SK-N-SH (cell line): ENCODE measurements at regions not wholly inside any gene's neighbourhood (a gene's known extent, or its start where the extent isn't known, plus 50 kb on each side); places are given as distances from the start of the nearest gene placed in this dataset.
A peak's percentile ranks its signal among the peaks of the same experiment; 100 is the strongest.

Experiments
- CTCF ChIA-PET: fragments of 300-600, 350-600 bp; formaldehyde crosslinking; extraction: SDS; loops from one replicate; lab custom pipeline; 2021; lab: Yijun Ruan, JAX
- POLR2A ChIA-PET: fragments of 350-600 bp; sonication (Branson Sonifier 250); formaldehyde crosslinking; extraction: SDS; loops from one replicate; lab custom pipeline; 2020; ENCODE audit warnings: antibody characterized with exemption, inconsistent platforms; lab: Yijun Ruan, JAX
- DNase-seq: peaks from one replicate; pipeline ENCODE4 v3.0.0; 2012
- H2AFZ ChIP-seq: fragments of 200-600 bp; sonication (generic); 2 replicates; pipeline ENCODE4 v1.8.1; 2016; ENCODE audit warnings: antibody characterized with exemption, mild to moderate bottlenecking, low read depth
- H3F3A ChIP-seq: fragments of 200-600 bp; sonication (generic); replicated peaks from 2 replicates; pipeline ENCODE3; 2016; ENCODE audit warnings: antibody characterized with exemption, mild to moderate bottlenecking; ENCODE audit not compliant: insufficient read depth
- H3K27ac ChIP-seq, 2 experiments: fragments of 200-500 bp in 1 of 2; fragments of 200-600 bp in 1 of 2; sonication (Bioruptor generic) in 1 of 2; sonication (generic), shearing (Covaris generic) in 1 of 2; 2 replicates each; pipeline versions ENCODE4 v1.5.1 to v1.6.1; 2014 to 2016; ENCODE audit warnings: low read depth in 2 of 2, inconsistent platforms in 1 of 2, low read length in 1 of 2, mild to moderate bottlenecking in 1 of 2, mixed read lengths in 1 of 2
- H3K27me3 ChIP-seq: fragments of 200-600 bp; sonication (generic), shearing (Covaris generic); 2 replicates; pipeline ENCODE4 v1.6.1; 2016; ENCODE audit warnings: mixed run types; ENCODE audit not compliant: insufficient read depth
- H3K36me3 ChIP-seq, 2 experiments: fragments of 200-500 bp in 1 of 2; fragments of 200-600 bp in 1 of 2; sonication (Bioruptor generic) in 1 of 2; sonication (generic) in 1 of 2; replicated peaks in 1 of 2; 2 replicates each; pipeline versions ENCODE3 to v1.5.1; 2014 to 2016; ENCODE audit warnings: low read length in 1 of 2, mild to moderate bottlenecking in 1 of 2; ENCODE audit not compliant: insufficient read depth in 2 of 2, control insufficient read depth in 1 of 2
- H3K4me1 ChIP-seq, 2 experiments: fragments of 200-500 bp in 1 of 2; fragments of 200-600 bp in 1 of 2; sonication (Bioruptor generic) in 1 of 2; sonication (generic), shearing (Covaris generic) in 1 of 2; 2 replicates each; pipeline versions ENCODE4 v1.5.1 to v1.6.1; 2014 to 2016; ENCODE audit warnings: low read depth in 1 of 2, low read length in 1 of 2, mixed run types in 1 of 2; ENCODE audit not compliant: insufficient read depth in 2 of 2, control insufficient read depth in 1 of 2
- H3K4me2 ChIP-seq: fragments of 200-600 bp; sonication (generic), shearing (Covaris generic); 2 replicates; pipeline ENCODE4 v1.6.1; 2017; ENCODE audit warnings: mixed run types
- H3K4me3 ChIP-seq, 2 experiments: fragments of 200-500 bp in 1 of 2; fragments of 200-600 bp in 1 of 2; sonication (Bioruptor generic) in 1 of 2; sonication (generic), shearing (Covaris generic) in 1 of 2; 2 replicates each; pipeline versions ENCODE4 v1.5.1 to v1.8.1; 2014 to 2016; ENCODE audit warnings: low read depth in 2 of 2, inconsistent platforms in 1 of 2, low read length in 1 of 2, mild to moderate bottlenecking in 1 of 2, mixed read lengths in 1 of 2, moderate library complexity in 1 of 2
- H3K79me2 ChIP-seq: fragments of 200-600 bp; sonication (generic); 2 replicates; pipeline ENCODE4 v1.8.1; 2017; ENCODE audit warnings: mild to moderate bottlenecking; ENCODE audit not compliant: insufficient read depth
- H3K9ac ChIP-seq: fragments of 200-600 bp; sonication (generic); 2 replicates; pipeline ENCODE4 v1.6.1; 2017; ENCODE audit warnings: mixed run types
- H3K9me2 ChIP-seq: fragments of 200-600 bp; sonication (generic); 2 replicates; pipeline ENCODE4 v1.6.1; 2017; ENCODE audit warnings: mixed run types
- H3K9me3 ChIP-seq: fragments of 200-600 bp; sonication (generic); 2 replicates; pipeline ENCODE4 v1.6.1; 2017; ENCODE audit warnings: mixed run types, mild to moderate bottlenecking, moderate library complexity
- H4K20me1 ChIP-seq: fragments of 200-600 bp; sonication (generic); 2 replicates; pipeline ENCODE4 v1.6.1; 2017; ENCODE audit warnings: mild to moderate bottlenecking, mixed run types; ENCODE audit not compliant: insufficient read depth
- ELF1 ChIP-seq: IDR thresholded peaks from 2 replicates; pipeline ENCODE4 v1.4.0; 2012
- EP300 ChIP-seq, 2 experiments: IDR thresholded peaks; 2 replicates each; pipeline versions ENCODE4 v1.4.0 to v1.6.1; 2012; ENCODE audit warnings: borderline replicate concordance in 1 of 2, low read depth in 1 of 2, low read length in 1 of 2
- EZH2phosphoT487 ChIP-seq: fragments of 200-600 bp; sonication (generic); IDR thresholded peaks from 2 replicates; pipeline ENCODE4 v1.6.1; 2017; ENCODE audit warnings: low read depth, mixed run types, mild to moderate bottlenecking, antibody characterized with exemption, moderate library complexity, borderline replicate concordance
- FOSL2 ChIP-seq: IDR thresholded peaks from 2 replicates; pipeline ENCODE4 v1.4.0; 2012; ENCODE audit warnings: low read depth, mild to moderate bottlenecking, moderate library complexity, borderline replicate concordance
- FOXJ3 ChIP-seq: sonication (generic); formaldehyde crosslinking; IDR thresholded peaks from 2 replicates; pipeline ENCODE4 v1.5.1; 2020; ENCODE audit warnings: mild to moderate bottlenecking, missing genetic modification reagents
- GATA2 ChIP-seq: sonication (generic); formaldehyde crosslinking; IDR thresholded peaks from 2 replicates; pipeline ENCODE4 v1.5.0; 2020; ENCODE audit warnings: mild to moderate bottlenecking, missing genetic modification reagents
- MXI1 ChIP-seq: IDR thresholded peaks from 2 replicates; pipeline ENCODE4 v1.6.1; 2012; ENCODE audit warnings: mild to moderate bottlenecking, low read depth, low read length, improper control_type of control experiment
- NFIC ChIP-seq: IDR thresholded peaks from 2 replicates; pipeline ENCODE4 v1.4.0; 2012; ENCODE audit warnings: borderline replicate concordance
- PBX3 ChIP-seq: IDR thresholded peaks from 2 replicates; pipeline ENCODE4; 2012
- SMC3 ChIP-seq: IDR thresholded peaks from 2 replicates; pipeline ENCODE4 v1.6.1; 2012; ENCODE audit warnings: low read depth, low read length, improper control_type of control experiment
- TCF12 ChIP-seq: IDR thresholded peaks from 2 replicates; pipeline ENCODE4 v1.4.0; 2012
- USF2 ChIP-seq: fragments of 150-350 bp; IDR thresholded peaks from 2 replicates; pipeline ENCODE4 v1.6.1; 2017; ENCODE audit warnings: antibody characterized with exemption, low read length, low read depth, borderline replicate concordance
- WGBS: methylation state at CpG from one replicate; pipeline ENCODE4 v1.1.6; 2017; ENCODE audit warnings: low lambda C conversion rate; 5-methylcytosine and 5-hydroxymethylcytosine counted together
- TF ChIP-seq, protein P1 (sequence below): fragments of 150-350 bp; IDR thresholded peaks from 2 replicates; pipeline ENCODE4 v1.6.1; 2016; ENCODE audit warnings: mild to moderate bottlenecking, low read depth, low read length
- TF ChIP-seq, protein P2 (sequence below): fragments of 200-600 bp; sonication (generic); IDR thresholded peaks from 2 replicates; pipeline ENCODE4 v1.6.1; 2017; ENCODE audit warnings: antibody characterized with exemption, mild to moderate bottlenecking, moderate library complexity
- TF ChIP-seq, protein P3 (sequence below): IDR thresholded peaks from 2 replicates; pipeline ENCODE4 v1.4.0; 2012; ENCODE audit warnings: low read depth, borderline replicate concordance

GRCh38 chr11:104488561-104488960, 324.6 kb upstream of the PDGFD start (continued):
- TF ChIP-seq, protein P1, sequence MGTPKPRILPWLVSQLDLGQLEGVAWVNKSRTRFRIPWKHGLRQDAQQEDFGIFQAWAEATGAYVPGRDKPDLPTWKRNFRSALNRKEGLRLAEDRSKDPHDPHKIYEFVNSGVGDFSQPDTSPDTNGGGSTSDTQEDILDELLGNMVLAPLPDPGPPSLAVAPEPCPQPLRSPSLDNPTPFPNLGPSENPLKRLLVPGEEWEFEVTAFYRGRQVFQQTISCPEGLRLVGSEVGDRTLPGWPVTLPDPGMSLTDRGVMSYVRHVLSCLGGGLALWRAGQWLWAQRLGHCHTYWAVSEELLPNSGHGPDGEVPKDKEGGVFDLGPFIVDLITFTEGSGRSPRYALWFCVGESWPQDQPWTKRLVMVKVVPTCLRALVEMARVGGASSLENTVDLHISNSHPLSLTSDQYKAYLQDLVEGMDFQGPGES = no peak
- TF ChIP-seq ELF1 (no peak), NFIC (no peak), EZH2phosphoT487 (no peak)
- TF ChIP-seq, protein P2, sequence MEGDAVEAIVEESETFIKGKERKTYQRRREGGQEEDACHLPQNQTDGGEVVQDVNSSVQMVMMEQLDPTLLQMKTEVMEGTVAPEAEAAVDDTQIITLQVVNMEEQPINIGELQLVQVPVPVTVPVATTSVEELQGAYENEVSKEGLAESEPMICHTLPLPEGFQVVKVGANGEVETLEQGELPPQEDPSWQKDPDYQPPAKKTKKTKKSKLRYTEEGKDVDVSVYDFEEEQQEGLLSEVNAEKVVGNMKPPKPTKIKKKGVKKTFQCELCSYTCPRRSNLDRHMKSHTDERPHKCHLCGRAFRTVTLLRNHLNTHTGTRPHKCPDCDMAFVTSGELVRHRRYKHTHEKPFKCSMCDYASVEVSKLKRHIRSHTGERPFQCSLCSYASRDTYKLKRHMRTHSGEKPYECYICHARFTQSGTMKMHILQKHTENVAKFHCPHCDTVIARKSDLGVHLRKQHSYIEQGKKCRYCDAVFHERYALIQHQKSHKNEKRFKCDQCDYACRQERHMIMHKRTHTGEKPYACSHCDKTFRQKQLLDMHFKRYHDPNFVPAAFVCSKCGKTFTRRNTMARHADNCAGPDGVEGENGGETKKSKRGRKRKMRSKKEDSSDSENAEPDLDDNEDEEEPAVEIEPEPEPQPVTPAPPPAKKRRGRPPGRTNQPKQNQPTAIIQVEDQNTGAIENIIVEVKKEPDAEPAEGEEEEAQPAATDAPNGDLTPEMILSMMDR = no peak

DNA sequence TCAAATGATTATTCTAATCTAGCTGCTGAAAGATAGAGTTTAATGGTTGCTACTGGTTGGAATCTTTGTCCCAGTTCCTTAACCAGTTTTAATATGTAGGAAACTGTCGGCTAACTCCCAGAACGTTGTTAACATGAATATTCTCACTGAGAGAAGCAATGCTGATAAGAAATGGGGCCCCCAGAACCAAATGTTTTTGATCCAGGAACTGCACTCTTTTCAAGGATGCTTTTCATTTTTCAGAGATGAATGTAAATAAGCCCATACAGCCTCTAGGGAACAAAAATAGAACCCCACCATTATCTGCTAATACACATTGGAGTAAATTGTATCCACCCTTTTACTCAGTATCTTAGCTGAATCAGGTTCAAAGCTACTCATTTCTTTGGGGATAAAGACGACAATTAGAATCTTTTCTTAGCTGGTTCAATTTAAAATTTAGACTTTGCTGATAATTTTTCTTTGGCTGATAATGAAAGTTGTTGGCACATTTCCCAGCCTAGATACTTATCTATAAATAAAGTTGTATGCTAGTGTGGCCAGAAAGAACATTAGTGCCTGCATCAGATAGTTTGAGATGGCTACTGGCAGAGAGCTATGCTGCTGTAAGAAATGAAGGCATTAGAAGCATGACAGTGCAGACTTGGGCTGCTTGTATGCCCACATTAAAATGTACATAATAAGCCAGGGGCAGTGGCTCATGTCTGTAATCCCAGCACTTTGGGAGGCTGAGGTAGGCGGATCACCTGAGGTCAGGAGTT, 323.3 kb upstream of the PDGFD start:
- Histone ChIP-seq H3F3A (no peaks in the 10 kb centered on the region), H3K4me1 (peaks cover 0 to 8% of the 10 kb centered on the region in 2 experiments; a peak in 3 of 4 replicates), H2AFZ (no peak overlapping the region)
- TF ChIP-seq USF2 = no peak
- TF ChIP-seq FOXJ3 = no peak; the same call in 1 of the 2 replicates
- TF ChIP-seq SMC3 = no peak
- TF ChIP-seq NFIC = peak; percentile 34; the same call in 1 of the 2 replicates
- TF ChIP-seq PBX3 = no peak
- no peak; the same call in 1 of the 2 replicates for TF ChIP-seq TCF12
- peak; percentile 6 to 72; a peak in 2 of 4 replicates for TF ChIP-seq EP300 (IDR thresholded peaks at IDR 0.05; ENCODE audit: borderline replicate concordance in 1 of 2, low read depth in 1 of 2, low read length in 1 of 2)
- TF ChIP-seq, protein P3, sequence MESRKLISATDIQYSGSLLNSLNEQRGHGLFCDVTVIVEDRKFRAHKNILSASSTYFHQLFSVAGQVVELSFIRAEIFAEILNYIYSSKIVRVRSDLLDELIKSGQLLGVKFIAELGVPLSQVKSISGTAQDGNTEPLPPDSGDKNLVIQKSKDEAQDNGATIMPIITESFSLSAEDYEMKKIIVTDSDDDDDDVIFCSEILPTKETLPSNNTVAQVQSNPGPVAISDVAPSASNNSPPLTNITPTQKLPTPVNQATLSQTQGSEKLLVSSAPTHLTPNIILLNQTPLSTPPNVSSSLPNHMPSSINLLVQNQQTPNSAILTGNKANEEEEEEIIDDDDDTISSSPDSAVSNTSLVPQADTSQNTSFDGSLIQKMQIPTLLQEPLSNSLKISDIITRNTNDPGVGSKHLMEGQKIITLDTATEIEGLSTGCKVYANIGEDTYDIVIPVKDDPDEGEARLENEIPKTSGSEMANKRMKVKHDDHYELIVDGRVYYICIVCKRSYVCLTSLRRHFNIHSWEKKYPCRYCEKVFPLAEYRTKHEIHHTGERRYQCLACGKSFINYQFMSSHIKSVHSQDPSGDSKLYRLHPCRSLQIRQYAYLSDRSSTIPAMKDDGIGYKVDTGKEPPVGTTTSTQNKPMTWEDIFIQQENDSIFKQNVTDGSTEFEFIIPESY = no peak
- TF ChIP-seq GATA2 (CRISPR knock-in tag) = peak; percentile 82
- peak; percentile 12; the same call in 1 of the 2 replicates for TF ChIP-seq FOSL2
- TF ChIP-seq MXI1 = no peak
- TF ChIP-seq, all 33 proteins: peak for 4
- H3K79me2 ChIP-seq = no peaks in the 10 kb centered on the region
- H3K4me2 ChIP-seq = no peak overlapping the region
- H3K9me3 ChIP-seq = peaks cover 15% of the 10 kb centered on the region; the same call in 1 of the 2 replicates
- CTCF ChIA-PET = interaction anchor here (1.5 kb wide), 3 partner anchors 18 to 804 kb away, joined by 3 read pairs; no protein-coding TSS in a partner anchor
- no peaks in the 10 kb centered on the region for H3K9me2 ChIP-seq
- H3K9ac ChIP-seq = no peak overlapping the region
- WGBS = 14% methylated on average over 4 of the region's 4 CpGs
- no peaks in the 10 kb centered on the region for H4K20me1 ChIP-seq
- POLR2A ChIA-PET = no interaction called here
- no peak overlapping the region for H3K4me3 ChIP-seq
- H3K27ac ChIP-seq = peak overlapping the region; percentile 33 to 94; a peak in 3 of 4 replicates
- no peaks in the 10 kb centered on the region for H3K36me3 ChIP-seq
- peak; percentile 24 for DNase-seq
- no peaks in the 10 kb centered on the region for H3K27me3 ChIP-seq
